ENCODE measurements at regions not wholly inside any gene's neighbourhood (a gene's known extent, or its start where the extent isn't known, plus 50 kb on each side); places are given as distances from the start of the nearest gene placed in this dataset.

DNA sequence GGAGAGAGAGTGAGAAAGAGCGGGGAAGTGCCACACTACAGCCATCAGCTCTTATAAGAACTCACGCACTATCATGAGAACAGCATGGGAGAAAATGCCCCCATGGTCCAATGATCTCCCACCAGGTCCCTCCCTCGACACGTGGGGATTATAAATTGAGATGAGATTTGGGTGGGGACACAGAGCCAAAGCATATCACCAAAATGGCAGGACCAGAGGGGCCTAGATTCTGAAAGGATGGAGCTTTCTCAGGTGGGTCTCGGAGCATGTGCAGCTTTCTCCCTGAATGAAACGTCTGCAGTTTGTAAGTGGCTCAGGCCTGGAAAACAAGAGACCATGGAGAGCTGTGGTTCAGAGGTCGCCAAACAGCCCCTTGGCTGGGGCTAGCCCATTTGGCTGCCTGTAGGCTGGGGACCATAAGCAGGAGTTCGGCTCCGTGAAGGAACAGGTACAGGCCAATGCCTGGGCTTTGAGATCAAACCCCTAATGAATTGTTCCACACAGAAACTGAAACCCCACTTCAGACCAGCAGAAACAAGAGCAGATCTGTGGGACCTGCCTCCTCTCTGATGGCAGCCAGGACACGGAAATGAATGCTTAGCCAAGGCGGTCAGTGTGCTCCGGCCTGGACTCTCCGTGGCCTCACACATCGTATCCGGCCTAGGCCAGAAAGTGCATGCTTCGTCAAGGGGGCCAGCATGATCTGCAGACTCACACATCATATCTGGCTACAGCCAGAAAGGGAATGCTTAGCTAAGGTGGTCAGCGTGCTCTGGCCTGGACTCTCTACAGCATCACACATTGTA is 111.2 kb upstream of the TMEM18 start:
- TF ChIP-seq, protein P1, sequence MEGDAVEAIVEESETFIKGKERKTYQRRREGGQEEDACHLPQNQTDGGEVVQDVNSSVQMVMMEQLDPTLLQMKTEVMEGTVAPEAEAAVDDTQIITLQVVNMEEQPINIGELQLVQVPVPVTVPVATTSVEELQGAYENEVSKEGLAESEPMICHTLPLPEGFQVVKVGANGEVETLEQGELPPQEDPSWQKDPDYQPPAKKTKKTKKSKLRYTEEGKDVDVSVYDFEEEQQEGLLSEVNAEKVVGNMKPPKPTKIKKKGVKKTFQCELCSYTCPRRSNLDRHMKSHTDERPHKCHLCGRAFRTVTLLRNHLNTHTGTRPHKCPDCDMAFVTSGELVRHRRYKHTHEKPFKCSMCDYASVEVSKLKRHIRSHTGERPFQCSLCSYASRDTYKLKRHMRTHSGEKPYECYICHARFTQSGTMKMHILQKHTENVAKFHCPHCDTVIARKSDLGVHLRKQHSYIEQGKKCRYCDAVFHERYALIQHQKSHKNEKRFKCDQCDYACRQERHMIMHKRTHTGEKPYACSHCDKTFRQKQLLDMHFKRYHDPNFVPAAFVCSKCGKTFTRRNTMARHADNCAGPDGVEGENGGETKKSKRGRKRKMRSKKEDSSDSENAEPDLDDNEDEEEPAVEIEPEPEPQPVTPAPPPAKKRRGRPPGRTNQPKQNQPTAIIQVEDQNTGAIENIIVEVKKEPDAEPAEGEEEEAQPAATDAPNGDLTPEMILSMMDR (IDR thresholded peaks at IDR 0.05) = no peak
- no peak for TF ChIP-seq POLR2AphosphoS5 (IDR thresholded peaks at IDR 0.05; ENCODE audit: insufficient read depth in 1 of 2, low read depth in 1 of 2)
